IMR-90 (cell line): ENCODE measurements at regions not wholly inside any gene's neighbourhood (a gene's known extent, or its start where the extent isn't known, plus 50 kb on each side); places are given as distances from the start of the nearest gene placed in this dataset.

Source experiments
- ATAC-seq: fragments of 200-7000 bp; cut with Tn5 transposase; 2 replicates; pipeline ENCODE4 v1.9.1; 2020; ENCODE audit warnings: low read depth, mild to moderate bottlenecking, moderate library complexity
- BruUV-seq: library from RNA; stranded (reverse); fragments of 400-500 nt; replicated peaks from 2 replicates; lab custom pipeline; 2021; lab: Mats Ljungman, UMichigan
- CTCF ChIA-PET: fragments of 300-600 bp; formaldehyde crosslinking; extraction: SDS; loops from one replicate; lab custom pipeline; 2021; ENCODE audit warnings: antibody characterized with exemption; lab: Yijun Ruan, JAX
- POLR2A ChIA-PET: fragments of 300-600 bp; sonication (Branson Sonifier 250); formaldehyde crosslinking; loops from one replicate; lab custom pipeline; 2022; ENCODE audit warnings: antibody characterized with exemption; ENCODE audit not compliant: unreplicated experiment; lab: Charles Lee
- DNase-seq: peaks from one replicate; pipeline ENCODE4 v3.0.0; 2013
- H2AFZ ChIP-seq: replicated peaks from 2 replicates; pipeline ENCODE3; 2013; ENCODE audit warnings: low read length, mild to moderate bottlenecking; ENCODE audit not compliant: poor library complexity
- H2AK5ac ChIP-seq: 2 replicates; pipeline ENCODE4 v1.6.1; 2013; ENCODE audit warnings: low read depth, low read length, inconsistent platforms
- H2AK9ac ChIP-seq: replicated peaks from 2 replicates; pipeline ENCODE3; 2013; ENCODE audit warnings: mild to moderate bottlenecking, low read depth, low read length, moderate library complexity; ENCODE audit not compliant: poor library complexity
- H2BK120ac ChIP-seq: 2 replicates; pipeline ENCODE4 v1.6.1; 2013; ENCODE audit warnings: low read depth, low read length, inconsistent platforms
- H2BK15ac ChIP-seq: 3 replicates; pipeline ENCODE4 v1.6.1; 2013; ENCODE audit warnings: low read depth, low read length, inconsistent platforms
- H2BK20ac ChIP-seq: 2 replicates; pipeline ENCODE4 v1.6.1; 2013; ENCODE audit warnings: low read depth, mild to moderate bottlenecking, inconsistent platforms, low read length, moderate library complexity
- H2BK5ac ChIP-seq: 2 replicates; pipeline ENCODE4 v1.6.1; 2013; ENCODE audit warnings: mild to moderate bottlenecking, low read depth, low read length, inconsistent platforms; ENCODE audit not compliant: poor library complexity, severe bottlenecking
- H3K14ac ChIP-seq: replicated peaks from 2 replicates; pipeline ENCODE4 v1.6.1; 2013; ENCODE audit warnings: low read depth, low read length, inconsistent platforms
- H3K18ac ChIP-seq: 2 replicates; pipeline ENCODE4 v1.6.1; 2013; ENCODE audit warnings: low read depth, low read length, control low read depth
- H3K23ac ChIP-seq: 2 replicates; pipeline ENCODE4 v1.6.1; 2013; ENCODE audit warnings: low read depth, low read length, inconsistent platforms
- H3K27ac ChIP-seq: 2 replicates; pipeline ENCODE4 v1.5.1; 2013; ENCODE audit warnings: mild to moderate bottlenecking, control low read depth, low read length; ENCODE audit not compliant: insufficient read depth
- H3K27me3 ChIP-seq: 2 replicates; pipeline ENCODE4 v1.6.1; 2013; ENCODE audit warnings: low read length; ENCODE audit not compliant: control insufficient read depth, insufficient read depth
- H3K36me3 ChIP-seq: 2 replicates; pipeline ENCODE4 v1.6.1; 2013; ENCODE audit warnings: low read length, mixed read lengths; ENCODE audit not compliant: control insufficient read depth, insufficient read depth
- H3K4ac ChIP-seq: 2 replicates; pipeline ENCODE4 v1.6.1; 2013; ENCODE audit warnings: low read depth, low read length, inconsistent platforms
- H3K4me1 ChIP-seq: 2 replicates; pipeline ENCODE4 v1.6.1; 2013; ENCODE audit warnings: low read length, mixed read lengths; ENCODE audit not compliant: control insufficient read depth, insufficient read depth
- H3K4me2 ChIP-seq: 2 replicates; pipeline ENCODE4 v1.6.1; 2013; ENCODE audit warnings: low read depth, mild to moderate bottlenecking, control low read depth, low read length, moderate library complexity
- H3K4me3 ChIP-seq: 2 replicates; pipeline ENCODE4 v1.5.1; 2013; ENCODE audit warnings: low read depth, mild to moderate bottlenecking, control low read depth, low read length, moderate library complexity; ENCODE audit not compliant: insufficient read depth
- H3K56ac ChIP-seq: 2 replicates; pipeline ENCODE4 v1.6.1; 2013; ENCODE audit warnings: low read length, inconsistent platforms; ENCODE audit not compliant: insufficient read depth; ENCODE audit errors: extremely low read depth
- H3K79me1 ChIP-seq, 2 experiments: 2 replicates each; pipeline ENCODE4 v1.6.1; 2013; ENCODE audit warnings: low read length in 2 of 2, inconsistent platforms in 1 of 2, low read depth in 1 of 2
- H3K9ac ChIP-seq: 2 replicates; pipeline ENCODE4 v1.6.1; 2013; ENCODE audit warnings: low read depth, low read length, control low read depth
- H3K9me1 ChIP-seq: 2 replicates; pipeline ENCODE4 v1.6.1; 2013; ENCODE audit warnings: low read length, inconsistent platforms; ENCODE audit not compliant: insufficient read depth
- H3K9me3 ChIP-seq: 2 replicates; pipeline ENCODE4 v1.6.1; 2013; ENCODE audit warnings: low read length; ENCODE audit not compliant: control insufficient read depth, insufficient read depth
- H4K20me1 ChIP-seq: 2 replicates; pipeline ENCODE4 v1.6.1; 2013; ENCODE audit warnings: low read length, inconsistent platforms; ENCODE audit not compliant: insufficient read depth
- H4K5ac ChIP-seq: 2 replicates; pipeline ENCODE4 v1.6.1; 2013; ENCODE audit warnings: mild to moderate bottlenecking, low read depth, low read length, control low read depth
- H4K8ac ChIP-seq, 2 experiments: 2 replicates each; pipeline ENCODE4 v1.6.1; 2013; ENCODE audit warnings: low read depth in 2 of 2, low read length in 2 of 2, control low read depth in 1 of 2, inconsistent platforms in 1 of 2
- H4K91ac ChIP-seq: 2 replicates; pipeline ENCODE4 v1.6.1; 2013; ENCODE audit warnings: low read depth, low read length, inconsistent platforms; ENCODE audit not compliant: insufficient read depth
- BHLHE40 ChIP-seq: fragments of 150-350 bp; IDR thresholded peaks from 2 replicates; pipeline ENCODE4 v1.6.1; 2016; ENCODE audit warnings: mild to moderate bottlenecking, low read depth, low read length
- CEBPB ChIP-seq: IDR thresholded peaks from 2 replicates; pipeline ENCODE4 v1.6.1; 2012; ENCODE audit warnings: low read depth, low read length, improper control_type of control experiment
- CHD1 ChIP-seq: IDR thresholded peaks from 2 replicates; pipeline ENCODE4 v1.6.1; 2012; ENCODE audit warnings: low read depth, low read length, improper control_type of control experiment
- CTCF ChIP-seq: conservative IDR thresholded peaks from 2 replicates; pipeline ENCODE4 v1.5.1; 2012; ENCODE audit warnings: mild to moderate bottlenecking, low read depth, low read length, improper control_type of control experiment
- ELK1 ChIP-seq: fragments of 150-350 bp; IDR thresholded peaks from 2 replicates; pipeline ENCODE4 v1.6.1; 2016; ENCODE audit warnings: low read depth, mild to moderate bottlenecking, low read length, moderate library complexity, borderline replicate concordance
- FOS ChIP-seq: fragments of 150-350 bp; IDR thresholded peaks from 2 replicates; pipeline ENCODE4 v1.6.1; 2016; ENCODE audit warnings: low read depth, low read length
- MAFK ChIP-seq: IDR thresholded peaks from 2 replicates; pipeline ENCODE4 v1.6.1; 2012; ENCODE audit warnings: low read depth, low read length, improper control_type of control experiment
- MAZ ChIP-seq: IDR thresholded peaks from 2 replicates; pipeline ENCODE4 v1.6.1; 2012; ENCODE audit warnings: low read depth, mild to moderate bottlenecking, low read length, improper control_type of control experiment, moderate library complexity, borderline replicate concordance
- MXI1 ChIP-seq: IDR thresholded peaks from 2 replicates; pipeline ENCODE4 v1.6.1; 2012; ENCODE audit warnings: low read depth, mild to moderate bottlenecking, low read length, moderate library complexity, borderline replicate concordance
- NFE2L2 ChIP-seq: fragments of 150-350 bp; IDR thresholded peaks from 2 replicates; pipeline ENCODE4 v1.6.1; 2016; ENCODE audit warnings: low read depth, mild to moderate bottlenecking, low read length
- POLR2A ChIP-seq: IDR thresholded peaks from 2 replicates; pipeline ENCODE4 v1.6.1; 2012; ENCODE audit warnings: mild to moderate bottlenecking, low read depth, low read length
- RAD21 ChIP-seq: IDR thresholded peaks from 2 replicates; pipeline ENCODE4 v1.6.1; 2012; ENCODE audit warnings: low read length, improper control_type of control experiment
- RCOR1 ChIP-seq: IDR thresholded peaks from 2 replicates; pipeline ENCODE4 v1.6.1; 2012; ENCODE audit warnings: mild to moderate bottlenecking, low read length, improper control_type of control experiment; ENCODE audit not compliant: insufficient replicate concordance
- RFX5 ChIP-seq: IDR thresholded peaks from 2 replicates; pipeline ENCODE4 v1.8.0; 2012; ENCODE audit warnings: low read depth, mild to moderate bottlenecking, low read length, moderate library complexity
- SMC3 ChIP-seq: fragments of 150-350 bp; IDR thresholded peaks from 2 replicates; pipeline ENCODE4 v1.6.1; 2016; ENCODE audit warnings: low read depth, mild to moderate bottlenecking, antibody characterized with exemption, low read length, moderate library complexity
- USF2 ChIP-seq: fragments of 150-350 bp; IDR thresholded peaks from 2 replicates; pipeline ENCODE4 v1.6.1; 2017; ENCODE audit warnings: mild to moderate bottlenecking, antibody characterized with exemption, low read length, low read depth
- WGBS, 2 experiments: methylation state at CpG; one replicate each; pipeline versions ENCODE4 v1.1.5 to v1.1.7; 2013; ENCODE audit warnings: missing lambda C conversion rate in 2 of 2; ENCODE audit not compliant: insufficient read length in 1 of 2; ENCODE audit errors: extremely low coverage in 2 of 2; 5-methylcytosine and 5-hydroxymethylcytosine counted together
- dilution Hi-C: fragments of 300-500 bp; cut with HindIII; formaldehyde crosslinking; loops from one replicate; pipeline ENCODE4 v1.14.3; 2018; ENCODE audit warnings: low sequenced_read_pairs; ENCODE audit not compliant: unreplicated experiment
- in situ Hi-C: fragments of 300-500 bp; cut with MboI; formaldehyde crosslinking; loops from 3 replicates; pipeline ENCODE4 v1.14.3; 2019; ENCODE audit warnings: low sequenced_read_pairs, inconsistent platforms, mixed read lengths
- intact Hi-C: fragments of 100-400 bp; cut with micrococcal nuclease; formaldehyde crosslinking; loops from 2 replicates; pipeline ENCODE4 v1.10.0; 2022

- DNase-seq: peak; percentile 47
- ChIA-PET CTCF (interaction anchor here (0.6 kb wide), 1 partner anchor 654 kb away, joined by 6 read pairs; no protein-coding TSS in a partner anchor), POLR2A (no interaction called here)
- Histone ChIP-seq H2BK15ac (peak overlapping the region; percentile 58; the same call in 2 of the 3 replicates), H3K56ac (no peak overlapping the region), H4K5ac (peak overlapping the region; percentile 70; the same call in 1 of the 2 replicates), H3K9ac (no peak overlapping the region), H2AFZ (no peak overlapping the region), H3K79me1 (no peaks in the 10 kb centered on the region; a peak in 1 of 4 replicates), H3K4me1 (peaks cover 24% of the 10 kb centered on the region), H2BK120ac (peak overlapping the region; percentile 87), H3K9me3 (no peaks in the 10 kb centered on the region), H2BK20ac (peak overlapping the region; percentile 82), H3K4me3 (no peak overlapping the region), H3K27ac (no peak overlapping the region), H3K36me3 (no peaks in the 10 kb centered on the region), H2BK5ac (peak overlapping the region; percentile 66), H3K27me3 (no peaks in the 10 kb centered on the region), H4K20me1 (no peaks in the 10 kb centered on the region), H3K4ac (peak overlapping the region; percentile 65), H2AK5ac (peak overlapping the region; percentile 71; the same call in 1 of the 2 replicates), H3K23ac (peak overlapping the region; percentile 22; the same call in 1 of the 2 replicates), H3K18ac (peak overlapping the region; percentile 48; the same call in 1 of the 2 replicates), H4K91ac (peak overlapping the region; percentile 47; the same call in 1 of the 2 replicates), H3K4me2 (peak overlapping the region; percentile 20; the same call in 1 of the 2 replicates), H3K9me1 (peaks cover 3% of the 10 kb centered on the region; the same call in 1 of the 2 replicates), H4K8ac (peak overlapping the region in 1 of 2 experiments; percentile 58; a peak in 2 of 4 replicates), H2AK9ac (peak overlapping the region; percentile 38), H3K14ac (peak overlapping the region; percentile 73; the same call in 1 of the 2 replicates)
- no TSS peak for BruUV-seq
- in situ Hi-C loops (no loop called here), intact Hi-C loops (loop anchor here (5.0 to 10.0 kb wide), 3 partner anchors 56 to 1011 kb away; no protein-coding TSS in a partner anchor), dilution Hi-C loops (no loop called here)
- ATAC-seq: no peak; the same call in 1 of the 2 replicates
- no peak for TF ChIP-seq CTCF
- no peak for TF ChIP-seq RFX5
- TF ChIP-seq USF2: no peak
- no peak for TF ChIP-seq SMC3
- no peak for TF ChIP-seq CEBPB
- no peak for TF ChIP-seq RAD21
- no peak for TF ChIP-seq POLR2A
- no peak for TF ChIP-seq NFE2L2
- no peak for TF ChIP-seq MAFK
- no peak for TF ChIP-seq BHLHE40
- no peak for TF ChIP-seq ELK1
- TF ChIP-seq FOS: no peak
- no peak for TF ChIP-seq CHD1
- no peak for TF ChIP-seq MAZ
- TF ChIP-seq MXI1: no peak
- TF ChIP-seq RCOR1: no peak
- no CpG with 5 or more reads among the region's 1 CpG for WGBS, 2 experiments
These were observed 69.4 kb upstream of the KLF12 start for GRCh38 chr13:74203576-74203975.
